HG03469 (cell line): ENCODE measurements at regions not wholly inside any gene's neighbourhood (a gene's known extent, or its start where the extent isn't known, plus 50 kb on each side); places are given as distances from the start of the nearest gene placed in this dataset.
A peak's percentile ranks its signal among the peaks of the same experiment; 100 is the strongest.

Experiments
- ATAC-seq: cut with Tn5 transposase; IDR thresholded peaks from one replicate; pipeline ENCODE4 v1.9.1; 2021; ENCODE audit warnings: mild to moderate bottlenecking, moderate library complexity, moderate number of reproducible peaks; ENCODE audit not compliant: unreplicated experiment

GRCh38 chr5:68429510-68429909 is 214.0 kb downstream of the PIK3R1 start:
- ATAC-seq, result no peak

- no peak for ATAC-seq
These were observed 214.7 kb downstream of the PIK3R1 start for GRCh38 chr5:68430279-68430678.

GRCh38 chr5:68431186-68431585 is 215.6 kb downstream of the PIK3R1 start:
- ATAC-seq, result no peak

GRCh38 chr5:68431601-68432337 is 216.2 kb downstream of the PIK3R1 start:
- ATAC-seq, result no peak

GRCh38 chr5:68432682-68433081 is 217.1 kb downstream of the PIK3R1 start:
- no peak for ATAC-seq

GRCh38 chr5:68433526-68433922 is 218.0 kb downstream of the PIK3R1 start:
- no peak for ATAC-seq

- ATAC-seq, result peak; percentile 91
These were observed 218.6 kb downstream of the PIK3R1 start for GRCh38 chr5:68433923-68434879.

- no peak for ATAC-seq
These were observed 220.1 kb downstream of the PIK3R1 start for GRCh38 chr5:68435611-68436010.

- ATAC-seq, result no peak
These were observed 221.3 kb downstream of the PIK3R1 start for GRCh38 chr5:68436686-68437520.

GRCh38 chr5:68438876-68439275 is 223.3 kb downstream of the PIK3R1 start:
- no peak for ATAC-seq

GRCh38 chr5:68440245-68440644 is 224.7 kb downstream of the PIK3R1 start:
- no peak for ATAC-seq

GRCh38 chr5:68440651-68441050 is 225.1 kb downstream of the PIK3R1 start:
- ATAC-seq, result no peak

GRCh38 chr5:68441309-68442073 is 225.9 kb downstream of the PIK3R1 start:
- no peak for ATAC-seq

- ATAC-seq, result no peak
These were observed 227.5 kb downstream of the PIK3R1 start for GRCh38 chr5:68443091-68443490.

GRCh38 chr5:68444048-68444447 is 228.5 kb downstream of the PIK3R1 start:
- no peak for ATAC-seq

- no peak for ATAC-seq
These were observed 229.3 kb downstream of the PIK3R1 start for GRCh38 chr5:68444833-68445232.

- no peak for ATAC-seq
These were observed 229.9 kb downstream of the PIK3R1 start for GRCh38 chr5:68445257-68446069.

GRCh38 chr5:68446070-68446357 is 230.5 kb downstream of the PIK3R1 start:
- no peak for ATAC-seq

- ATAC-seq, result peak; percentile 74
These were observed 230.9 kb downstream of the PIK3R1 start for GRCh38 chr5:68446487-68446894.
